ENCODE measurements at regions not wholly inside any gene's neighbourhood (a gene's known extent, or its start where the extent isn't known, plus 50 kb on each side); places are given as distances from the start of the nearest gene placed in this dataset.

DNA sequence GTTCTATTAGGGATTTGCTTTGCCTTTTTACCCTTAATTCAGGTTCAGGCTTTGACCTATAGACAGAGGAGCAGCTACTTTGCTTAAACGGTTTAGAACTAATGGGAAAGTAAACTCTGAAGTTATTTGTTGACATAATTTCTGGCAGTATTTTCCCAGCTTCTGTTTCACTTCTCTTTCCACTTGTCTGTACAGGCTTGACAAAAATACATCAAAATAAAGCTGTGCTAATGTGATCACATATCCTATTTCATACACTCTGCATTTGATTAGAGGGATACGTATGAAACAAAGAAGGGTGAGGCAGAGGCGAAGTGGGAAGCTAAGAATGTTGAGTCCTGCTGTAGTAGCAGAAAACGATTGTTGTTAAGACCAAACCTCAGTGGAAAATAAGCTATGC, 389.1 kb upstream of the RARB start:
- WGBS: 26% methylated on average over 4 of the region's 4 CpGs

GRCh38 chr3:25040748-25041147, 387.3 kb upstream of the RARB start:
- 91% methylated on average over 3 of the region's 3 CpGs for WGBS

More for the DNA sequence above, 389.1 kb upstream of the RARB start:
- H3K27me3 ChIP-seq: no peaks in the 10 kb centered on the region
- no peak overlapping the region for H3K27ac ChIP-seq
- H3K36me3 ChIP-seq: no peaks in the 10 kb centered on the region
- no peaks in the 10 kb centered on the region for H3K9me3 ChIP-seq
- no peak for TF ChIP-seq EP300 (IDR thresholded peaks at IDR 0.05)
- TF ChIP-seq POLR2A (IDR thresholded peaks at IDR 0.05): no peak
- no peak for TF ChIP-seq POLR2AphosphoS5 (IDR thresholded peaks at IDR 0.05)
- TF ChIP-seq CTCF (IDR thresholded peaks at IDR 0.05): no peak
- peaks cover 11% of the 10 kb centered on the region for H3K4me1 ChIP-seq
- H3K4me3 ChIP-seq: no peak overlapping the region
- no peak for DNase-seq (ENCODE audit: low spot score in 2 of 2)

GRCh38 chr3:25041871-25042584, 386.0 kb upstream of the RARB start:
- no peak overlapping the region for H3K27ac ChIP-seq
- no peaks in the 10 kb centered on the region for H3K27me3 ChIP-seq
- TF ChIP-seq POLR2AphosphoS5 (IDR thresholded peaks at IDR 0.05) (no peak), POLR2A (IDR thresholded peaks at IDR 0.05) (no peak), EP300 (IDR thresholded peaks at IDR 0.05) (no peak), CTCF (IDR thresholded peaks at IDR 0.05) (no peak)
- H3K4me3 ChIP-seq: no peak overlapping the region
- H3K9me3 ChIP-seq: no peaks in the 10 kb centered on the region
- no peak for DNase-seq (ENCODE audit: low spot score in 2 of 2)
- H3K36me3 ChIP-seq: no peaks in the 10 kb centered on the region
- 78% methylated on average over 3 of the region's 3 CpGs for WGBS
- H3K4me1 ChIP-seq: peaks cover 15% of the 10 kb centered on the region

More at GRCh38 chr3:25040748-25041147, 387.3 kb upstream of the RARB start:
- no peak for DNase-seq (ENCODE audit: low spot score in 2 of 2)
- Histone ChIP-seq H3K27ac (no peak overlapping the region), H3K4me3 (no peak overlapping the region), H3K36me3 (no peaks in the 10 kb centered on the region), H3K4me1 (peaks cover 11% of the 10 kb centered on the region), H3K9me3 (no peaks in the 10 kb centered on the region), H3K27me3 (no peaks in the 10 kb centered on the region)
- TF ChIP-seq POLR2AphosphoS5 (IDR thresholded peaks at IDR 0.05) (no peak), POLR2A (IDR thresholded peaks at IDR 0.05) (no peak), EP300 (IDR thresholded peaks at IDR 0.05) (no peak), CTCF (IDR thresholded peaks at IDR 0.05) (no peak)

DNA sequence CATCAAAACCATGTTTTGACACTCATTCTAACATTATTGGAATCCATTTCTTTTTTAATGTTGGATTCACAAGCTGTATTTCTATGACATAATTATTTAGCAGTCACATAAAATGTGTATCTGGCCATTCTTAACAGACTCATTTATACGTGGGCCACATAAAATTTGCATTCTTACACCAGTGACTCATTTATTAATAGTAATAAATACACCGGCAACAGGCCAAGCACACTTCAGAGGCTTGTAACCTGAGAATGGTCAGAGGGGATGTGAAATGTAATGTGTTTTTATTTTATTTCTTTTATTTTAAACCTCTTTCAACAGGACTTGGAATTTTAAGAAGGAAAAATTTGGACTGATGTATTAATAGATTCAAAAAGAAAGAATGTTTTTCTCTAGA, 384.9 kb upstream of the RARB start:
- WGBS: 58% methylated on average over 2 of the region's 2 CpGs
- H3K4me1 ChIP-seq: peaks cover 8% of the 10 kb centered on the region

More for the DNA sequence above, 384.9 kb upstream of the RARB start:
- DNase-seq (ENCODE audit: low spot score in 2 of 2): no peak
- H3K27me3 ChIP-seq: no peaks in the 10 kb centered on the region
- no peak overlapping the region for H3K27ac ChIP-seq
- no peaks in the 10 kb centered on the region for H3K9me3 ChIP-seq
- TF ChIP-seq CTCF (IDR thresholded peaks at IDR 0.05) (no peak), POLR2AphosphoS5 (IDR thresholded peaks at IDR 0.05) (no peak), EP300 (IDR thresholded peaks at IDR 0.05) (no peak), POLR2A (IDR thresholded peaks at IDR 0.05) (no peak)
- H3K36me3 ChIP-seq: no peaks in the 10 kb centered on the region
- H3K4me3 ChIP-seq: no peak overlapping the region

All from suprapubic skin (tissue), 4 donors.